Activated CD4-positive, CD25-positive, alpha-beta regulatory T cell treated with anti-CD3 and anti-CD28 coated beads, Interleukin-2, amount 50 U/mL, for 16 hours (primary cell): ENCODE measurements at regions not wholly inside any gene's neighbourhood (a gene's known extent, or its start where the extent isn't known, plus 50 kb on each side); places are given as distances from the start of the nearest gene placed in this dataset.
"Not testable (repeated sequence)": the region's sequence is repeated elsewhere in the genome, so short reads cannot be mapped to it uniquely, and the experiment has no call there.

Experiments
- DNase-seq: peaks from one replicate; pipeline ENCODE4 v3.0.0-alpha.2; 2020; ENCODE audit warnings: low read depth, low spot score

DNA sequence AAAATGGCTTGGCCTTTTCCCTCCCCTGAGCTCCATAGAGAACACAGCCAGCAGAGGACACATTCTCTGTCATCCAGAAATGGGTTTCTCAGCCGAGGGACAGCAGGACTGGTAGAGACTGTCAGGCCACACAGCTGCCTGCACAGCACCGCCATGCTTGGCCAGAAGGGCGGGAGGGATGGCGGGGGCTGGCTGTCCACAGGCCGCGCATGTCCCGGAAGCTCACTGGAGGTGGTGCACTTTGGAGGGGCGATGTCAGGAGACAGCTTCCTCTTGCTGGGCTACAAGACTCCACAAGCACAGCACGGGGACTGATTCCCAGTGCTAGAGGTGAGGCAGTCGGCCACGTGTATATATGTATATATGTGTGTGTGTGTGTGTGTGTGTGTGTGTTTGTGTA is 125.3 kb downstream of the GOLGA6L4 start:
- DNase-seq, result not testable (repeated sequence)

GRCh38 chr15:84384421-84384820 is 148.8 kb downstream of the GOLGA6L4 start:
- not testable (repeated sequence) for DNase-seq

DNA sequence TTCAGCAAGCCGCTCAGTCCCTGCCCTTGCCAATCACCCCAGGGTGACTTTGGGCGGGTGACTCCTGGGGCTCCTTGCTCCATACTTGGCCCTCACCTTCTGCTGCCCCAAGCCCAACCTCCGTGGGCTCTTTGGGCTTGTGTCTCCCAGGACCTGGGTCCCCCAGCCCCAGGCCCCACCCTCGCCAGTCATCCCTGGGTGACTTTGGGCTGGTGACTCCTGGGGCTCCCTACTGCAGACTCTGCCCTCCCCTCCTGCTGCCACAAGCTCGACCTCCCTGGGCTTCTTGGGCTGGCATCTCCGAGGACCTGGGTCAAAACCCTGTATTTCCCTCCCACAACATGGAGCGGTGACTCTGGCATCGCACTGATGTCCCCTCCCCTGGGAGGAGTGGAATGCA is 151.5 kb downstream of the GOLGA6L4 start:
- DNase-seq, result no peak

DNA sequence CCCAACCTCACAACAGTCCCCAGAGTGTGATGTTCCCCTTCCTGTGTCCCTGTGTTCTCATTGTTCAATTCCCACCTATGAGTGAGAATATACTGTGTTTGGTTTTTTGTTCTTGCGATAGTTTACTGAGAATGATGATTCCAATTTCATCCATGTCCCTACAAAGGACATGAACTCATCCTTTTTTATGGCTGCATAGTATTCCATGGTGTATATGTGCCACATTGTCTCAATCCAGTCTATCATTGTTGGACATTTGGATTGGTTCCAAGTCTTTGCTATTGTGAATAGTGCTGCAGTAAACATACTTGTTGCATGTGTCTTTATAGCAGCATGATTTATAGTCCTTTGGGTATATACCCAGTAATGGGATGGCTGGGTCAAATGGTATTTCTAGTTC is 152.6 kb downstream of the GOLGA6L4 start:
- DNase-seq, result not testable (repeated sequence)

DNA sequence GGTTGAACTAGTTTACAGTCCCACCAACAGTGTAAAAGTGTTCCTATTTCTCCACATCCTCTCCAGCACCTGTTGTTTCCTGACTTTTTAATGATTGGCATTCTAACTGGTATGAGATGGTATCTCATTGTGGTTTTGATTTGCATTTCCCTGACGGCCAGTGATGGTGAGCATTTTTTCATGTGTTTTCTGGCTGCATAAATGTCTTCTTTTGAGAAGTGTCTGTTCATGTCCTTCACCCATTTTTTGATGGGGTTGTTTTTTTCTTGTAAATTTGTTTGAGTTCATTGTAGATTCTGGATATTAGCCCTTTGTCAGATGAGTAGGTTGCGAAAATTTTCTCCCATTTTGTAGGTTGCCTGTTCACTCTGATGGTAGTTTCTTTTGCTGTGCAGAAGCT is 153.1 kb downstream of the GOLGA6L4 start:
- DNase-seq, result not testable (repeated sequence)

GRCh38 chr15:84390324-84390723 is 154.8 kb downstream of the GOLGA6L4 start:
- DNase-seq, result not testable (repeated sequence)

- no peak for DNase-seq
Measured at GRCh38 chr15:84391191-84391590, 155.6 kb downstream of the GOLGA6L4 start.

DNA sequence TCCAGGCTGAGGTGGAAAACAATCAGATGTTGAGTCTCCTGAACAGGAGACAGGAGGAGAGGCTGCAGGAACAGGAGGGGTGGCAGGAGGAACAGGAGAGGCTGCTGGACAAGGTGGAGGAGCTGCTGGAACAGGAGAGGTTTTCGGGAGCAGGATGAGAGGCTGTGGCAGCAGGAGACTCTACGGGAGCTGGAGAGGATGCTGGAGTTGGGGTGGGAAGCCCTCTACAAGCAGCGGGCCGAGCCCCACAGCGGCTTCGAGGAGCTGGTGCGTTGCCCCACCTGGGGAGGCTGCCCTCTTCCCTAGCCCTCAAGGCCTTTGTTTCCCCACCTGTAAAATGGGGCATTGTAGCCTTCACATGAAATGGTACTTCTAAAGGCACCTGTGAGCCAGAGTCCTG is 156.4 kb downstream of the GOLGA6L4 start:
- not testable (repeated sequence) for DNase-seq

DNA sequence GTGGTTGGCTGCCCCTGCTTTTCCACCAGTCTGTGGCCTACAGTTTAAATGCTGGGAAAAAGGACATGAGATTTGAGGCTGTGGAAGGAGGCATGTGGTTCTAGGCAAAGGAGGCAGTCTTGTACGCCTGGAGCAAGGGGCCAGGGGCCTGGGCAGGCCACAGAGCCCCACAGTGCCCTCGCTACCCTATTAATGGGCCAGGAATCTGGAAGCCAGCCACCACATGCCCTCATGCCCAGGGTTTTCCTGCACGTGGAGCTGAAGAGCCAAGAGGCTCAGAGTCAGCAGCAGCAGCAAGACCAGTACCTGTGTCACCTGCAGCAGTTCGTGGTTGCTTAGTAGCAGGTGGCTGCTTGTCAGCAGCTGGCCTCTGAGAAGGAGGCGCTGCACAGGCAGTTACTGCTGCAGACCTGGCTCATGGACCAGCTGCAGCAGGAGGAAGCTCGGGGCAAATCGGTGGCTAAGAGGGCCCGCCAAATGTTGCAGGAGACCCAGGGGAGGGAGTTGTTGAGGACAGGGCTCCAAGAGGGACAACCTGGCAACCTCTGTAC is 157.9 kb downstream of the GOLGA6L4 start:
- DNase-seq, result not testable (repeated sequence)

GRCh38 chr15:84393966-84394365 is 158.4 kb downstream of the GOLGA6L4 start:
- DNase-seq, result not testable (repeated sequence)

DNA sequence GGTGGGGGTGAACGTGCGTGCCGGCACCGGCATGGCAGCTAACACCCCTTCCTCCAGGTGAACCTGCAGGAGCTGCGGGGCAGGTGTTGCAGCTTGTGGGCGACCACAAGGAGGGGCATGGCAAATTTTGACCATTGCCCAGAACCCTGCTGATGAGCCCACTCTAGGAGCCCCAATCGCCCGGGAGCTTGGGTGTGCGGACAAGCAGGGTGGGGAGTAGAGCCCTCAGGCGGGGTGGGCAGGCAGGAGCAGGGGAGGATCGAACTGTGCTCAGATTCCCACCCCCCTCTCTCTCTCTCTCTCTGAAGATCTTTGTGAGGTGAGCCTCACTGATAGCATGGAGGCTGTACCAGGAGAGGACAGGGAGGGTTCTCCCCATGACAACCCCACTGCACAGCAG is 159.8 kb downstream of the GOLGA6L4 start:
- DNase-seq, result not testable (repeated sequence)

DNA sequence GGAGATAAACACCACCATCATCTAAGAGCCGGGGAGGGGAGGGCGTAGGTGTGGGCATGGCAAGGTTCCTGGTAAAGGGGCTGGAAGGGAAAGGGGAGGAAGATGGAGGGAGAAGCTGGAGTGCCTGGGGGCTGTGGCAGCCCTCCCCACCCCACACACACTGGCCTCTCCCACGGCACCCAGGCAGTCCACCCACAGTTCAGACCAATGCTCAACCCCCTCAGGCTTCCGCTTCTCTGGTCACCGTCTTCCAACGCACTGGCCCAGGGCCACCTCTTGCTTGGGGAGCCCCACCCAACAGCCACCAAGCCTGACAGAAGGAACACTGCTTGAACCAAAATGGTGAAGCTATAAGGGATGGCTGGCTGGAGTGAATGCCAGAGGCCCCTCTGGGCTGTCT is 160.3 kb downstream of the GOLGA6L4 start:
- not testable (repeated sequence) for DNase-seq

GRCh38 chr15:84397066-84397465 is 161.5 kb downstream of the GOLGA6L4 start:
- DNase-seq, result not testable (repeated sequence)

- not testable (repeated sequence) for DNase-seq
Measured at GRCh38 chr15:84398087-84398486, 162.5 kb downstream of the GOLGA6L4 start.

DNA sequence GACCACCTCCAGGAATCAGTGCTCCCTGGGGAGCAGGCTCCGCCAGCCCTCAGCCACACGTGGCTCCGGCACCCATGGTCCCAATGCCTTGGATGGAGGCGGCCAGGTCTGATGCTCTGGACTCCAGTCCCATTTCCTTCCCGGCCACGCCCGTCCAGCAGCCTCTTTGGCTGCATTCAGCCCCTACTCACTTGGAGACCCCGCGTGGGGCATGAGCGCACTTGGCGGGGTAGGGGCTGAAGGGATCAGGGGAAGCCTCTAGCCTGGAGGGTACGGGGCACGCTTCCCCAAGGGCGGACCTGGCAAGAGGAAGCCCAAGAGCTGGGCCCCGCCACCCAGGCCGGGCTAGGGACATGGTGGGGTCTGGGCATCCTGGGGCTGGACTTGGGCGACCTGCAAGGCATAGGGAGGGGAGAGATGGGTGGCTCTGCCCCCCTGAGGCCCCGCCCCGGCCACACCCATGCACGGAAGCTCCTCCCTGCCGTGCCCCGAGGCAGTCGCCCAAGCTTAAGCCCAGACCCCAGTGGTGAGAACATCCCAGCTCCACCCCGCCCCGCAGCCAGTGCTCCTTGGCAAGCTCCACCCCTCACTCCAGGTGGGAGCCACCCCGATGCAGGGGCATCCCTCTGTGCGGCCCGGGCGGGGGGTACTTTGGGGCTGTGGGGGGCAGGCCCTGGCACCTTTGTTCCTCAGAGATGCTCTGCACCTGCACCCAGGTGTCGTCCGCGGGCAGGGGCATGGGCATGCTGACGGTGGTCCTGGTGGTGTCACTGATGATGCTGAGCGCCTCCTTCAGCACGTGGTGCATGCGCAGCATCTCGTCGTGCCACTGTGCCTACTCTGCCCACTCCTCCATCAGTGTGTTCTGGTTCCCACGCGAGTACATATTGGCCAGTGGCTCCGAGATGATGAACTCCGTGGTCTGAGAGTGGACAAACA is 163.5 kb downstream of the GOLGA6L4 start:
- DNase-seq, result no peak

DNA sequence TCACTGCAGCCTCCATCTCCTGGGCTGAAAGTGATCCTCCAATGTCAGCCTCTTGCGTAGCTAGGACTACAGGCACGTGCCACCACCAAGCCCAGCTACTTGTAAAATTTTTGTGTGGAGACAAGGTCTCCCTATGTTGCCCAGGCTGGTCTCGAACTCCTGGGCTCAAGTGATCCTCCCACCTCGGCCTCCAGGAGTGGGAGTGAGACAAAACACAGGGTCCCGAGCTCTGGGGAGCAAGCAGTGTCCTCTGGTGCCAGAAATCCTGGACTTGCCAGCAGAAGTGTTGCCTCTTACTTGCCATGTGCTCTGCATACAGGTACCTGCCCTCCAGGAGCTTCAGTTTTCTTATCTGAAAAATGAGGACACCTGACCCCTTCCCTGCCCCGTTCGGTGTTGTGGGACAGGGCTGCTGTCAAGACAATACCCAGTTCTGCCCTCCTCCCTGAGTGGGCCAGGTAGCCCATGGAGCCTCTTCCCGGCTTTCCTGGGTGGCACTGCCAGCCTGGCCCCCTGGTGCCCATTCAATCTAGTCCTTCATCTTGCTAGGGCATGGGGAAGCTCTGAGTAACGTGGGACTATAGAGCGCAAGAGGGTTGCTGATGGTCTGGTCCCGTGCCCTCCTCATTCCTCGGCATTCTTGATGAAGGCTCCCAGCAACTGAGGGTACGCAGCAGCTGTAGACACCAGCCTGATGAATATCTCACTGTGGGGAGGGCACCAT is 164.6 kb downstream of the GOLGA6L4 start:
- DNase-seq, result no peak

DNA sequence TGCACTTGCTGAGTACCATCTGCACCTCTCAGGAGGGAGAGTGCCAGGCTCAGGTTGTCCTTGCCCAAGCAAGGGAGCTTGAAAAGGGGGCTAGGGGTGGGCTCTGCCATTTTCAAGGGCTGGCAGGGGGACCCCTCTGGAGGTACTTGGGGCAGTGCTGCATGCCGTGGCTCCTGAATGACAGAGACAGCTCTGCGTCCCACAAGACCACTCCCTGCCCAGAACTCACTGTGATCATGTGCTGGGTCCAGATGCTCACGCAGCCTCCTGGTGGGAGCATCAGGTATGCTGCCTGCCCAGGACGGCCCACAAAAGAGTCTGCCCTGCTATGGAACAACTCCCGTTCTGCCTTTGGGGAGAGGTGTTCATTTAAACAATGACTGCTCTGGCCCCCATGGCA is 165.2 kb downstream of the GOLGA6L4 start:
- no peak for DNase-seq

DNA sequence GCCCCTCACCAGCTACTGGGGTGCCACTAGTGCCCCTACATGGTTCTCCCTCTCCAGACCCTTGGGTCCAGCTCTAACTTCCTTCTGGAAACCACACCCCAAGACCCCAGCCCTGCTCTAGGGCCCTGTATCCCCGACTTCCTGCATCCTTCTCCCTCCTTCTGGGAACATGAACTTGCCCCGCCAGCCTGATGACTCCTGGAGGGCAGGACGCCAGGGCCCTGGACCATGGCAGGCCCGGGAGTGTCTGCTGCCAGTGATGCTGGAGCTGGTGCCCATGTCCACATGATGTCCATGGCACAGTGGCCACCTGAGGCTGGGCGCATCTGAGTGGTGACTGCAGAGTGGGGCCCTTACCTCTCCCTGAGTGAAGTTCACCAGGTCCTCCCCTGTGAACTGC is 165.9 kb downstream of the GOLGA6L4 start:
- not testable (repeated sequence) for DNase-seq

DNA sequence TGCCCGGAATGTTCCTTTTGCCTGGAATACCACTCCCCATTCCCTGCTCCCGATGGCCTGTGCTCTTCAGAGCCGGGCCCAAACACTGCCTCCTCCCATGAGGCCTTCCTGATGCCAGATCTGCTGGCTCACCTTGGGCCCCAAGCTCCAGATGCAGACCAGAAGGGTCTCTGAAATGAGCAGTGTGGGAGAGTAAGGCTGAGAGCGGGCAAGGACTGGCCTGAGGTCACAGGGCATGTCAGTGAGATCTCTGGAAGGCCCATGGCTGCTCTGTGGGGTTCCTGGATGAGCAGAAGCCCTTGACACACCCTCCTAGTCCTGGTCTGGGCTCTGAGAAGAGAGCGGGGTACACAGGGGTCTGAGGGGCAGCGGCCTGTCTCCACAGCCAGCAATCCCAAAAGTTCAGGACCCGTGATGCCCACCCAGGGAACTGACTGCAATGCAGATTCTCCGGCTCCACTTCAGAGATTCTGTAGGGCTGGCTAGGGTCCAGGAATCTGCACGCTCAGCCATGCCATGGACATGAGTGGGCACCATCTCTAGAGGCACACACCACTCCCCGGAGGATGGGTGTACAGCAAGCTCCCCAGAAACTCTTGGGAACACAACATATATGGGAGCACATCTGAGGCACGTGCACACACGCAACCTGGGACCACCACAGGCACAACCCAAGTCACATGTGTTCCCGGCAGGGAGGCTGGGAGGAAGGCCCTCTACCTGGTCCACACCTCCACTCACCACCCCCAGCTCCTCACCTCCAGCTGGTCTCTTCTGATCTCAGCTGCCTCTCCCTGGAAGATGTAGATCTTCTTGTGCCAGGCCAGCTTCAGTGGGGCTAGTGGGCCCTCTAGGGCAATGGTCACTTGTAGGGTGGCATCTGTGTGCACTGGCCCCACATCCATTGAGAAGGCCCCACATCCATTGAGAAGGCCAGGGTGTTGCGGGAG is 166.6 kb downstream of the GOLGA6L4 start:
- DNase-seq, result not testable (repeated sequence)

DNA sequence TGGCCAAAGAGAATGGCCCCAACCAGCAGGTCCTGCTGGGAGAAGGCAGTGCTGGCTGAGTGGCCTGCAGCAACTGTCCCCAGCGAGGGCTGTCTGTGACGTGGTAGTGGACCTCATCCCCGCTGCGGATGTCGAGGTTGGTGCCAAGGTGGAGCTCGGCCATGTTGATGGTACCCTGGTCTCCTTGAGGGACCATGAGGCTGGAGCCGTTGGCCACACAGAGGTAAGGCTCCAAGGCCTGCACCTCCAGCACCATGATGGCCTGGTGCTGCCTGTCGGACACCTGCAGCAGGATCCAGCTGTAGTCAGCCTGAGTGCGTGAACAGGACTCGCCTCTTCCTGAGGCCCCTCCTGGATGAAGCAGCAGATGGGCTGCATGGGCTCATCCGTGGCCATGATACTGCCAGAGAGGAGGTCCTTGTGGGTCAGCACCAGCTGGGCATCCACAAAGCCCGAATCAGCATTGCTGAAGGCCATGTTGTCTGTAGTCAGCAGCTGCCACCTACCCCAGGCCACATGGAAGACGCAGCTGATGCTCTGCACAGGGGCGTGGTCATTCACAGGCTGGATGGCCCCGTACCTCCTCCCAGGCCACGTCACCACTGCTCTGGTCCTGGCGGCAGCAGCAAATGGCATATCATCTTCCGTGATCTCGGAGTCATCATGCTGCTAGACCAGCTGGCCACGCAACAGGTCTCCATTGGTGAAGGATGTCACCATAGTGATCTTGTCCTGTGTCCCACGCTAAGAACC is 167.5 kb downstream of the GOLGA6L4 start:
- DNase-seq, result no peak
